B cell (primary cell): ENCODE measurements at regions not wholly inside any gene's neighbourhood (a gene's known extent, or its start where the extent isn't known, plus 50 kb on each side); places are given as distances from the start of the nearest gene placed in this dataset.
"Not testable (repeated sequence)": the region's sequence is repeated elsewhere in the genome, so short reads cannot be mapped to it uniquely, and the experiment has no call there.

Experiments used
- ATAC-seq: fragments of 200-7000 bp; cut with Tn5 transposase; one replicate; pipeline ENCODE4 v1.10.0; 2021; ENCODE audit warnings: low read depth, mild to moderate bottlenecking, moderate number of reproducible peaks, moderate library complexity
- CTCF ChIA-PET: fragments of 350-600 bp; sonication (Branson Sonifier 250); formaldehyde crosslinking; loops from one replicate; lab custom pipeline; 2021; ENCODE audit warnings: antibody characterized with exemption, inconsistent platforms; lab: Charles Lee
- POLR2A ChIA-PET: fragments of 350-600 bp; sonication (Branson Sonifier 250); formaldehyde crosslinking; loops from one replicate; lab custom pipeline; 2021; ENCODE audit warnings: antibody characterized with exemption; lab: Charles Lee
- DNase-seq: peaks from one replicate; pipeline ENCODE4 v3.0.0; 2013
- H2AFZ ChIP-seq: 2 replicates; pipeline ENCODE4 v1.6.1; 2012; ENCODE audit warnings: mild to moderate bottlenecking, low read depth, low read length; ENCODE audit not compliant: insufficient read depth, poor library complexity, severe bottlenecking
- H3K27ac ChIP-seq, 2 donors: 1 replicate in 1 of 2; 2 replicates in 1 of 2; pipeline ENCODE4 v1.5.1; 2012 to 2013; ENCODE audit warnings: low read length in 2 of 2, mild to moderate bottlenecking in 2 of 2, moderate library complexity in 1 of 2
- H3K27me3 ChIP-seq, 4 experiments: fragments of 200-600 bp in 1 of 4; sonication (generic) in 1 of 4; replicated peaks in 1 of 4; 1 replicate in 2 of 4; 2 replicates in 2 of 4; pipeline versions ENCODE4 v1.6.1 to v1.7.0; 2013 to 2016; ENCODE audit warnings: low read length in 3 of 4, mild to moderate bottlenecking in 2 of 4, mixed read lengths in 1 of 4, moderate library complexity in 1 of 4; ENCODE audit not compliant: insufficient read depth in 4 of 4, control insufficient read depth in 3 of 4; ENCODE audit errors: control extremely low read depth in 1 of 4
- H3K36me3 ChIP-seq, 2 experiments: replicated peaks in 1 of 2; 1 replicate in 1 of 2; 2 replicates in 1 of 2; pipeline versions ENCODE4 v1.6.1 to v1.7.1; 2013; ENCODE audit warnings: low read length in 1 of 2; ENCODE audit not compliant: insufficient read depth in 2 of 2, control insufficient read depth in 1 of 2; ENCODE audit errors: control extremely low read depth in 1 of 2, extremely low read depth in 1 of 2
- H3K4me1 ChIP-seq, 2 donors: fragments of 200-600 bp in 1 of 2; sonication (generic) in 1 of 2; 1 replicate in 1 of 2; 2 replicates in 1 of 2; pipeline versions ENCODE4 v1.5.1 to v1.6.1; 2013 to 2017; ENCODE audit warnings: low read length in 2 of 2; ENCODE audit not compliant: control insufficient read depth in 2 of 2, insufficient read depth in 2 of 2
- H3K4me2 ChIP-seq: replicated peaks from 2 replicates; pipeline ENCODE3; 2012; ENCODE audit warnings: mild to moderate bottlenecking, low read depth, low read length; ENCODE audit not compliant: poor library complexity, severe bottlenecking
- H3K4me3 ChIP-seq, 5 experiments: fragments of 200-600 bp in 1 of 5; sonication (generic) in 1 of 5; 1 replicate in 3 of 5; 2 replicates in 2 of 5; pipeline versions ENCODE4 v1.5.1 to v1.7.0; 2011 to 2016; ENCODE audit warnings: low read length in 4 of 5, mild to moderate bottlenecking in 4 of 5, low read depth in 2 of 5, control low read depth in 1 of 5, moderate library complexity in 1 of 5; ENCODE audit not compliant: insufficient read depth in 1 of 5; ENCODE audit errors: control extremely low read depth in 1 of 5, extremely low read depth in 1 of 5
- H3K79me2 ChIP-seq: fragments of 200-600 bp; sonication (generic); one replicate; pipeline ENCODE4 v1.6.0; 2016; ENCODE audit warnings: low read length; ENCODE audit not compliant: control insufficient read depth, insufficient read depth
- H3K9ac ChIP-seq: fragments of 200-600 bp; sonication (generic); 2 replicates; pipeline ENCODE4 v1.6.1; 2017; ENCODE audit warnings: mild to moderate bottlenecking, low read length, moderate library complexity
- H3K9me3 ChIP-seq, 3 donors: one replicate each; pipeline versions ENCODE4 v1.6.1 to v1.7.1; 2013; ENCODE audit warnings: low read length in 2 of 3; ENCODE audit not compliant: control insufficient read depth in 2 of 3, insufficient read depth in 1 of 3; ENCODE audit errors: control extremely low read depth in 1 of 3
- H4K20me1 ChIP-seq: 2 replicates; pipeline ENCODE4 v1.6.0; 2012; ENCODE audit warnings: mild to moderate bottlenecking, low read length; ENCODE audit not compliant: insufficient read depth, control insufficient read depth, poor library complexity, severe bottlenecking
- H3K27ac Mint-ChIP-seq: one replicate; pipeline ENCODE4 v1.8.0; 2021; ENCODE audit warnings: mixed read lengths
- H3K27me3 Mint-ChIP-seq: one replicate; pipeline ENCODE4 v1.8.0; 2021; ENCODE audit warnings: mixed read lengths
- H3K4me1 Mint-ChIP-seq: one replicate; pipeline ENCODE4 v1.8.0; 2021; ENCODE audit warnings: mixed read lengths
- H3K4me3 Mint-ChIP-seq: one replicate; pipeline ENCODE4 v1.8.0; 2021; ENCODE audit warnings: mixed read lengths
- H3K9me3 Mint-ChIP-seq: one replicate; pipeline ENCODE4 v1.8.0; 2022; ENCODE audit warnings: mixed read lengths; ENCODE audit not compliant: insufficient read depth
- CTCF ChIP-seq: fragments of 200-600 bp; IDR thresholded peaks from one replicate; pipeline ENCODE4 v1.8.0; 2022; ENCODE audit warnings: antibody characterized with exemption, mild to moderate bottlenecking
- EZH2 ChIP-seq: IDR thresholded peaks from 2 replicates; pipeline ENCODE4 v1.6.1; 2012; ENCODE audit warnings: borderline replicate concordance, low read depth, mild to moderate bottlenecking, moderate library complexity, low read length; ENCODE audit not compliant: insufficient read depth, poor library complexity, severe bottlenecking
- WGBS: methylation state at CpG from one replicate; pipeline ENCODE4 v1.1.5; 2013; ENCODE audit warnings: missing lambda C conversion rate; ENCODE audit not compliant: insufficient coverage; 5-methylcytosine and 5-hydroxymethylcytosine counted together
- intact Hi-C: fragments of 100-400 bp; cut with micrococcal nuclease; formaldehyde crosslinking; loops from one replicate; pipeline ENCODE4 v1.10.0; 2022

GRCh38 chr12:131269551-131269950 is 315.8 kb downstream of the ADGRD1 start:
- WGBS: 40% methylated on average over 1 of the region's 4 CpGs
- Histone ChIP-seq H3K79me2 (no peaks in the 10 kb centered on the region), H3K27ac (no peak overlapping the region), H3K4me3 (no peak overlapping the region), H3K4me2 (no peak overlapping the region), H2AFZ (no peak overlapping the region), H3K27me3 (no peaks in the 10 kb centered on the region), H3K4me1 (no peaks in the 10 kb centered on the region), H3K9me3 (no peaks in the 10 kb centered on the region), H3K36me3 (no peaks in the 10 kb centered on the region), H3K9ac (no peak overlapping the region), H4K20me1 (no peaks in the 10 kb centered on the region)
- Mint-ChIP-seq H3K27me3 (no peaks in the 10 kb centered on the region), H3K4me3 (no peak overlapping the region), H3K4me1 (no peaks in the 10 kb centered on the region), H3K9me3 (no peaks in the 10 kb centered on the region), H3K27ac (peak overlapping the region; percentile 1)
- DNase-seq: no peak
- ChIA-PET CTCF (no interaction called here), POLR2A (no interaction called here)
- intact Hi-C loops: no loop called here
- TF ChIP-seq EZH2 (no peak), CTCF (no peak)
- ATAC-seq: no peak

GRCh38 chr12:131269977-131270376 is 316.3 kb downstream of the ADGRD1 start:
- H2AFZ ChIP-seq, CTCF ChIA-PET, H3K9ac ChIP-seq, DNase-seq, H3K4me1 ChIP-seq, intact Hi-C loops, H3K9me3 ChIP-seq, H3K27me3 Mint-ChIP-seq, H3K4me3 Mint-ChIP-seq, H4K20me1 ChIP-seq, H3K4me3 ChIP-seq, H3K36me3 ChIP-seq, H3K4me2 ChIP-seq, ATAC-seq, H3K79me2 ChIP-seq, H3K27me3 ChIP-seq, H3K9me3 Mint-ChIP-seq, H3K27ac ChIP-seq, POLR2A ChIA-PET, H3K4me1 Mint-ChIP-seq: not testable (repeated sequence)
- H3K27ac Mint-ChIP-seq: peak overlapping the region; percentile 1
- WGBS: 88% methylated on average over 3 of the region's 4 CpGs
